Gastrocnemius medialis (tissue), 4 donors: ENCODE measurements at regions not wholly inside any gene's neighbourhood (a gene's known extent, or its start where the extent isn't known, plus 50 kb on each side); places are given as distances from the start of the nearest gene placed in this dataset.

ENCODE experiments used
- POLR2A ChIP-seq, 2 donors: fragments of 450-650 bp; IDR thresholded peaks; one replicate each; pipeline ENCODE4 v1.6.1; 2017; ENCODE audit warnings: antibody characterized with exemption in 2 of 2, mild to moderate bottlenecking in 2 of 2, moderate library complexity in 2 of 2
- TF ChIP-seq, protein P1 (sequence below), 5 experiments: fragments of 450-650 bp in 3 of 5; fragments of 200-600 bp in 2 of 5; sonication (generic) in 2 of 5; IDR thresholded peaks in 4 of 5; conservative IDR thresholded peaks in 1 of 5; 1 replicate in 4 of 5; 2 replicates in 1 of 5; pipeline ENCODE4 v1.5.1; 2016 to 2019; ENCODE audit warnings: antibody characterized with exemption in 5 of 5, mild to moderate bottlenecking in 3 of 5, moderate library complexity in 3 of 5

DNA sequence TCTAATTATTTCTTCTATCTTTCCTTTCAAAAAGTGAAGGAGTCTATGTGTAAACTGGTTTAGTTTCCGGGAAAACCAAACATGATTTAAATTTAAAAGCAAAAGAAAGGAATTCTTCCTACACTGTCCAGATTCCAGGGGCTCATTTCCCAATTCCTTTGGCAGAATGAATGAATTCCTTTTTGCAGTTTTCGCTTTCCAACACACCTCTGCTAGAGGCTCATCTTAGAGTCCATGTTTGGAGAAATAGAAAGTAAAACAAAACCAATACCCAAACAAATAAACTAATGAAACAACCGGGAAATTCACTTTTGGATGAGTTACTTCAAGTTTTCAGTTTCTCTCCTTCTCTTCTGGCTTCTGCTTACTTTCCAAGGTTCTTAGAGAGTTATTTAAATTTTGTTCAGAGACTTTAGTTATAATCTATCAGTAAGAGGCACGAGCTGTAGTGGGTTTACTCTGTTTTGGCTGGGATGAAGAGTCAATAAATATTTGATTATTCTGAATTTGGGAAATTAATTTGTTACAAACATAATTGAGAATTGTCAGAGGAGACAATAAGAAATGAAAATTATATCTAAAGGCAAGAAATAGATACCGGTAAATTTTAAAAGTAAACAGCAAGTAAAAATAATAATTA is 365.0 kb upstream of the CDH9 start:
- no peak for TF ChIP-seq POLR2A (IDR thresholded peaks at IDR 0.05)
- TF ChIP-seq, protein P1, sequence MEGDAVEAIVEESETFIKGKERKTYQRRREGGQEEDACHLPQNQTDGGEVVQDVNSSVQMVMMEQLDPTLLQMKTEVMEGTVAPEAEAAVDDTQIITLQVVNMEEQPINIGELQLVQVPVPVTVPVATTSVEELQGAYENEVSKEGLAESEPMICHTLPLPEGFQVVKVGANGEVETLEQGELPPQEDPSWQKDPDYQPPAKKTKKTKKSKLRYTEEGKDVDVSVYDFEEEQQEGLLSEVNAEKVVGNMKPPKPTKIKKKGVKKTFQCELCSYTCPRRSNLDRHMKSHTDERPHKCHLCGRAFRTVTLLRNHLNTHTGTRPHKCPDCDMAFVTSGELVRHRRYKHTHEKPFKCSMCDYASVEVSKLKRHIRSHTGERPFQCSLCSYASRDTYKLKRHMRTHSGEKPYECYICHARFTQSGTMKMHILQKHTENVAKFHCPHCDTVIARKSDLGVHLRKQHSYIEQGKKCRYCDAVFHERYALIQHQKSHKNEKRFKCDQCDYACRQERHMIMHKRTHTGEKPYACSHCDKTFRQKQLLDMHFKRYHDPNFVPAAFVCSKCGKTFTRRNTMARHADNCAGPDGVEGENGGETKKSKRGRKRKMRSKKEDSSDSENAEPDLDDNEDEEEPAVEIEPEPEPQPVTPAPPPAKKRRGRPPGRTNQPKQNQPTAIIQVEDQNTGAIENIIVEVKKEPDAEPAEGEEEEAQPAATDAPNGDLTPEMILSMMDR (IDR thresholded peaks at IDR 0.05 in 4 of 5, conservative IDR thresholded peaks at IDR 0.05 in 1 of 5), result no peak
